GM23248 (cell line): ENCODE measurements at regions not wholly inside any gene's neighbourhood (a gene's known extent, or its start where the extent isn't known, plus 50 kb on each side); places are given as distances from the start of the nearest gene placed in this dataset.

ENCODE experiments used
- EZH2 ChIP-seq: fragments of 200-600 bp; sonication (generic); IDR thresholded peaks from 2 replicates; pipeline ENCODE4 v1.6.1; 2018; ENCODE audit warnings: antibody characterized with exemption, mild to moderate bottlenecking; ENCODE audit not compliant: insufficient read depth, poor library complexity, severe bottlenecking
- EZH2phosphoT487 ChIP-seq: fragments of 200-600 bp; sonication (generic); IDR thresholded peaks from 2 replicates; pipeline ENCODE4 v1.6.1; 2018; ENCODE audit warnings: antibody characterized with exemption, moderate library complexity, mild to moderate bottlenecking, low read depth; ENCODE audit not compliant: insufficient read depth

- TF ChIP-seq EZH2 (no peak), EZH2phosphoT487 (no peak)
Observed at GRCh38 chr3:59366218-59366617, 316.4 kb upstream of the CFAP20DC start.
